H1 (cell line): ENCODE measurements at regions not wholly inside any gene's neighbourhood (a gene's known extent, or its start where the extent isn't known, plus 50 kb on each side); places are given as distances from the start of the nearest gene placed in this dataset.

Source experiments
- ASH2L ChIP-seq: fragments of 200-600, 300-600 bp; sonication (generic); IDR thresholded peaks from one replicate; pipeline ENCODE4 v1.7.1; 2017; ENCODE audit warnings: low read length
- KDM1A ChIP-seq: fragments of 200-600, 300-600 bp; sonication (generic); IDR thresholded peaks from 2 replicates; pipeline ENCODE4 v1.7.1; 2016; ENCODE audit warnings: mild to moderate bottlenecking, low read length, borderline replicate concordance
- KDM4A ChIP-seq: IDR thresholded peaks from one replicate; pipeline ENCODE4 v1.7.1; 2012; ENCODE audit warnings: low read depth, mild to moderate bottlenecking, moderate library complexity, low read length, inconsistent platforms; ENCODE audit not compliant: severe bottlenecking
- POLR2A ChIP-seq, 2 experiments: IDR thresholded peaks; 1 replicate in 1 of 2; 2 replicates in 1 of 2; pipeline ENCODE4 v1.6.1; 2011; ENCODE audit warnings: low read depth in 2 of 2, low read length in 2 of 2, mild to moderate bottlenecking in 2 of 2; ENCODE audit errors: control extremely low read depth in 1 of 2
- RXRA ChIP-seq: IDR thresholded peaks from 2 replicates; pipeline ENCODE4 v1.6.1; 2011; ENCODE audit warnings: low read depth, mild to moderate bottlenecking, low read length, moderate library complexity; ENCODE audit not compliant: insufficient read depth

- TF ChIP-seq KDM4A = no peak
- TF ChIP-seq POLR2A (IDR thresholded peaks at IDR 0.05; ENCODE audit: control extremely low read depth in 1 of 2, low read depth in 2 of 2, low read length in 2 of 2) = no peak
- no peak for TF ChIP-seq KDM1A
- no peak for TF ChIP-seq RXRA
- TF ChIP-seq ASH2L = no peak
These were observed 285.1 kb upstream of the PHF14 start (continued) for GRCh38 chr7:10688544-10688943.
